Upper lobe of left lung (tissue), 4 donors: ENCODE measurements at regions not wholly inside any gene's neighbourhood (a gene's known extent, or its start where the extent isn't known, plus 50 kb on each side); places are given as distances from the start of the nearest gene placed in this dataset.

Experiments used
- EP300 ChIP-seq, 4 donors: sonication (generic); formaldehyde crosslinking; IDR thresholded peaks; one replicate each; pipeline ENCODE4 v1.5.1; 2017; ENCODE audit warnings: antibody characterized with exemption in 4 of 4, control low read depth in 2 of 4
- POLR2A ChIP-seq, 4 donors: fragments of 450-650 bp; IDR thresholded peaks; one replicate each; pipeline ENCODE4 v1.5.1; 2016 to 2017; ENCODE audit warnings: antibody characterized with exemption in 4 of 4, mild to moderate bottlenecking in 2 of 4
- TF ChIP-seq, protein P1 (sequence below), 6 experiments: fragments of 450-650 bp in 4 of 6; fragments of 200-600 bp in 2 of 6; sonication (generic) in 2 of 6; IDR thresholded peaks; one replicate each; pipeline ENCODE4 v1.5.1; 2016 to 2019; ENCODE audit warnings: antibody characterized with exemption in 6 of 6

DNA sequence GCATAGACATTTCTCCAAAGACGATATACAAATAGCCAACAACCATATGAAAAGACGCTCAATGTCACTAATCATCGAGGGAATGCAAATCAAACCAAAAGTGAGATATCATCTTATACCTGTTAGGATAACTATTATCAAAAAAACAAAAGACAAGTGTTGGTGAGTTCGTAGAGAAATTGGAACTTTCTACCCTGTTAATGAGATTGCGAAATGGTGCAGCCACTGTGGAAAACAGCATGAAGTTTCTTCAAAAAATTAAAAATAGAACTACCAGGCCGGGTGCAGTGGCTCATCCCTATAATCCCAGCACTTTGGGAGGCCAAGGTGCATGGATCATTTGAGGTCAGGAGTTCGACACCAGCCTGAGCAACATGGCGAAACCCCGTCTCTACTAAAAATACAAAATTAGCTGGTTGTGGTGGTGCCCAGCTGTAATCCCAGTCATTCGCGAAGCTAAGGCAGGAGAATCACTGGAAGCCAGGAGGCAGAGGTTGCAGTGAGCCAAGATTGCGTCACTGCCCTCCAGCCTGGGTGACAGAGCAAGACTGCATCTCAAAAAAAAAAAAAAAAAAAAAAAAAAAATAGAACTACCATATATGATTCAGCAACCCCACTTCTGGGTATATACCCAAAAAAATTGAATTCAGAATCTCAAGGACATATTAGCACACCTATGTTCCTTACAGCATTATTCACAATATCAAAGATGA lies 170.0 kb upstream of the ZNF184 start:
- TF ChIP-seq, protein P1, sequence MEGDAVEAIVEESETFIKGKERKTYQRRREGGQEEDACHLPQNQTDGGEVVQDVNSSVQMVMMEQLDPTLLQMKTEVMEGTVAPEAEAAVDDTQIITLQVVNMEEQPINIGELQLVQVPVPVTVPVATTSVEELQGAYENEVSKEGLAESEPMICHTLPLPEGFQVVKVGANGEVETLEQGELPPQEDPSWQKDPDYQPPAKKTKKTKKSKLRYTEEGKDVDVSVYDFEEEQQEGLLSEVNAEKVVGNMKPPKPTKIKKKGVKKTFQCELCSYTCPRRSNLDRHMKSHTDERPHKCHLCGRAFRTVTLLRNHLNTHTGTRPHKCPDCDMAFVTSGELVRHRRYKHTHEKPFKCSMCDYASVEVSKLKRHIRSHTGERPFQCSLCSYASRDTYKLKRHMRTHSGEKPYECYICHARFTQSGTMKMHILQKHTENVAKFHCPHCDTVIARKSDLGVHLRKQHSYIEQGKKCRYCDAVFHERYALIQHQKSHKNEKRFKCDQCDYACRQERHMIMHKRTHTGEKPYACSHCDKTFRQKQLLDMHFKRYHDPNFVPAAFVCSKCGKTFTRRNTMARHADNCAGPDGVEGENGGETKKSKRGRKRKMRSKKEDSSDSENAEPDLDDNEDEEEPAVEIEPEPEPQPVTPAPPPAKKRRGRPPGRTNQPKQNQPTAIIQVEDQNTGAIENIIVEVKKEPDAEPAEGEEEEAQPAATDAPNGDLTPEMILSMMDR (IDR thresholded peaks at IDR 0.05) = no peak
- TF ChIP-seq POLR2A (IDR thresholded peaks at IDR 0.05) = no peak
- no peak for TF ChIP-seq EP300 (IDR thresholded peaks at IDR 0.05)
